ENCODE measurements at regions not wholly inside any gene's neighbourhood (a gene's known extent, or its start where the extent isn't known, plus 50 kb on each side); places are given as distances from the start of the nearest gene placed in this dataset.

- H3K4me3 ChIP-seq (ENCODE audit: low read depth, low read length): no peak overlapping the region
- DNase-seq (ENCODE audit: low read depth): no peak
- no peak for TF ChIP-seq CTCF (IDR thresholded peaks at IDR 0.05; ENCODE audit: low read depth, low read length, missing control alignments)
- in situ Hi-C loops (cut with HindIII; ENCODE audit: low sequenced_read_pairs): no loop called here
Observed at GRCh38 chr2:153420394-153420793, 58.2 kb downstream of the RPRM start.

GRCh38 chr2:153417077-153417476 is 61.5 kb downstream of the RPRM start:
- TF ChIP-seq CTCF (IDR thresholded peaks at IDR 0.05; ENCODE audit: low read depth, low read length, missing control alignments): no peak
- no peak for DNase-seq (ENCODE audit: low read depth)
- H3K4me3 ChIP-seq (ENCODE audit: low read depth, low read length): no peak overlapping the region
- in situ Hi-C loops (cut with HindIII; ENCODE audit: low sequenced_read_pairs): no loop called here

GRCh38 chr2:153416071-153416470 is 62.5 kb downstream of the RPRM start:
- no peak overlapping the region for H3K4me3 ChIP-seq (ENCODE audit: low read depth, low read length)
- in situ Hi-C loops (cut with HindIII; ENCODE audit: low sequenced_read_pairs): no loop called here
- TF ChIP-seq CTCF (IDR thresholded peaks at IDR 0.05; ENCODE audit: low read depth, low read length, missing control alignments): no peak
- DNase-seq (ENCODE audit: low read depth): peak; percentile 12

- no peak for DNase-seq (ENCODE audit: low read depth)
- no peak overlapping the region for H3K4me3 ChIP-seq (ENCODE audit: low read depth, low read length)
- in situ Hi-C loops (cut with HindIII; ENCODE audit: low sequenced_read_pairs): no loop called here
Observed at GRCh38 chr2:153408710-153409385, 69.7 kb downstream of the RPRM start.

GRCh38 chr2:153405196-153405595 is 73.4 kb downstream of the RPRM start:
- no peak for DNase-seq (ENCODE audit: low read depth)
- in situ Hi-C loops (cut with HindIII; ENCODE audit: low sequenced_read_pairs): no loop called here

More at GRCh38 chr2:153408710-153409385, 69.7 kb downstream of the RPRM start:
- no peak for TF ChIP-seq CTCF (IDR thresholded peaks at IDR 0.05; ENCODE audit: low read depth, low read length, missing control alignments)

GRCh38 chr2:153404792-153405191 is 73.8 kb downstream of the RPRM start:
- in situ Hi-C loops (cut with HindIII; ENCODE audit: low sequenced_read_pairs): no loop called here
- TF ChIP-seq CTCF (IDR thresholded peaks at IDR 0.05; ENCODE audit: low read depth, low read length, missing control alignments): no peak
- no peak overlapping the region for H3K4me3 ChIP-seq (ENCODE audit: low read depth, low read length)
- DNase-seq (ENCODE audit: low read depth): no peak

More at GRCh38 chr2:153405196-153405595, 73.4 kb downstream of the RPRM start:
- TF ChIP-seq CTCF (IDR thresholded peaks at IDR 0.05; ENCODE audit: low read depth, low read length, missing control alignments): no peak
- no peak overlapping the region for H3K4me3 ChIP-seq (ENCODE audit: low read depth, low read length)

Data from astrocyte of the cerebellum (primary cell).